ENCODE measurements at regions not wholly inside any gene's neighbourhood (a gene's known extent, or its start where the extent isn't known, plus 50 kb on each side); places are given as distances from the start of the nearest gene placed in this dataset.

- H3K79me2 ChIP-seq (ENCODE audit: insufficient read depth, low read length): no peaks in the 10 kb centered on the region
- no peak overlapping the region for H3K27ac ChIP-seq (ENCODE audit: low read depth, low read length)
- no peaks in the 10 kb centered on the region for H3K36me3 ChIP-seq (ENCODE audit: insufficient read depth, low read length)
- H4K20me1 ChIP-seq (ENCODE audit: insufficient read depth, low read length): no peaks in the 10 kb centered on the region
- no peak overlapping the region for H3K4me2 ChIP-seq (ENCODE audit: insufficient read depth, low read length)
- H3K27me3 ChIP-seq (ENCODE audit: insufficient read depth, low read length): peaks cover 2% of the 10 kb centered on the region
- H3K4me3 ChIP-seq (ENCODE audit: insufficient read depth, low read length): no peak overlapping the region
- no peak overlapping the region for H2AFZ ChIP-seq (ENCODE audit: low read length)
- H3K9me3 ChIP-seq (ENCODE audit: low read depth, low read length): peaks cover 3% of the 10 kb centered on the region
- H3K4me1 ChIP-seq (ENCODE audit: insufficient read depth, low read length): no peaks in the 10 kb centered on the region
- no peak for DNase-seq (ENCODE audit: insufficient read length, low spot score, missing footprints)
- no peak for TF ChIP-seq CTCF (IDR thresholded peaks at IDR 0.05; ENCODE audit: extremely low read depth, low read depth, low read length)
These were observed 290.0 kb upstream of the TNRC6C start for GRCh38 chr17:77668518-77668917.

- Histone ChIP-seq H3K9me3 (ENCODE audit: low read depth, low read length) (peaks cover 3% of the 10 kb centered on the region), H3K27ac (ENCODE audit: low read depth, low read length) (no peak overlapping the region), H2AFZ (ENCODE audit: low read length) (no peak overlapping the region), H3K4me2 (ENCODE audit: insufficient read depth, low read length) (no peak overlapping the region), H3K4me3 (ENCODE audit: insufficient read depth, low read length) (no peak overlapping the region), H3K36me3 (ENCODE audit: insufficient read depth, low read length) (no peaks in the 10 kb centered on the region), H3K79me2 (ENCODE audit: insufficient read depth, low read length) (no peaks in the 10 kb centered on the region), H3K27me3 (ENCODE audit: insufficient read depth, low read length) (peaks cover 9% of the 10 kb centered on the region), H4K20me1 (ENCODE audit: insufficient read depth, low read length) (no peaks in the 10 kb centered on the region), H3K4me1 (ENCODE audit: insufficient read depth, low read length) (no peaks in the 10 kb centered on the region)
- no peak for TF ChIP-seq CTCF (IDR thresholded peaks at IDR 0.05; ENCODE audit: extremely low read depth, low read depth, low read length)
- DNase-seq (ENCODE audit: insufficient read length, low spot score, missing footprints): no peak
These were observed 288.3 kb upstream of the TNRC6C start for GRCh38 chr17:77670173-77670572.

- Histone ChIP-seq H3K27me3 (ENCODE audit: insufficient read depth, low read length) (peaks cover 36% of the 10 kb centered on the region), H4K20me1 (ENCODE audit: insufficient read depth, low read length) (no peaks in the 10 kb centered on the region), H2AFZ (ENCODE audit: low read length) (no peak overlapping the region), H3K36me3 (ENCODE audit: insufficient read depth, low read length) (no peaks in the 10 kb centered on the region), H3K27ac (ENCODE audit: low read depth, low read length) (no peak overlapping the region), H3K4me1 (ENCODE audit: insufficient read depth, low read length) (no peaks in the 10 kb centered on the region), H3K79me2 (ENCODE audit: insufficient read depth, low read length) (no peaks in the 10 kb centered on the region), H3K4me2 (ENCODE audit: insufficient read depth, low read length) (no peak overlapping the region), H3K4me3 (ENCODE audit: insufficient read depth, low read length) (no peak overlapping the region), H3K9me3 (ENCODE audit: low read depth, low read length) (peaks cover 3% of the 10 kb centered on the region)
- TF ChIP-seq CTCF (IDR thresholded peaks at IDR 0.05; ENCODE audit: extremely low read depth, low read depth, low read length): no peak
- no peak for DNase-seq (ENCODE audit: insufficient read length, low spot score, missing footprints)
These were observed 284.1 kb upstream of the TNRC6C start for GRCh38 chr17:77674358-77674757.

GRCh38 chr17:77675411-77675810, 283.1 kb upstream of the TNRC6C start:
- H2AFZ ChIP-seq (ENCODE audit: low read length): no peak overlapping the region

More at GRCh38 chr17:77675411-77675810, 283.1 kb upstream of the TNRC6C start:
- Histone ChIP-seq H3K27ac (ENCODE audit: low read depth, low read length) (no peak overlapping the region), H3K4me1 (ENCODE audit: insufficient read depth, low read length) (no peaks in the 10 kb centered on the region), H3K9me3 (ENCODE audit: low read depth, low read length) (peaks cover 3% of the 10 kb centered on the region), H3K4me2 (ENCODE audit: insufficient read depth, low read length) (no peak overlapping the region), H4K20me1 (ENCODE audit: insufficient read depth, low read length) (no peaks in the 10 kb centered on the region), H3K27me3 (ENCODE audit: insufficient read depth, low read length) (peaks cover 42% of the 10 kb centered on the region), H3K36me3 (ENCODE audit: insufficient read depth, low read length) (no peaks in the 10 kb centered on the region), H3K4me3 (ENCODE audit: insufficient read depth, low read length) (no peak overlapping the region), H3K79me2 (ENCODE audit: insufficient read depth, low read length) (no peaks in the 10 kb centered on the region)
- no peak for TF ChIP-seq CTCF (IDR thresholded peaks at IDR 0.05; ENCODE audit: extremely low read depth, low read depth, low read length)
- peak; percentile 67 for DNase-seq (ENCODE audit: insufficient read length, low spot score, missing footprints)
